GM12891 (cell line): ENCODE measurements at regions not wholly inside any gene's neighbourhood (a gene's known extent, or its start where the extent isn't known, plus 50 kb on each side); places are given as distances from the start of the nearest gene placed in this dataset.

Experiments used
- PAX5 ChIP-seq: IDR thresholded peaks from 2 replicates; pipeline ENCODE4 v1.6.1; 2011; ENCODE audit warnings: low read length, moderate library complexity, mild to moderate bottlenecking; ENCODE audit not compliant: insufficient read depth, severe bottlenecking
- POLR2A ChIP-seq: IDR thresholded peaks from 2 replicates; pipeline ENCODE4 v1.6.1; 2011; ENCODE audit warnings: low read depth, low read length, control low read depth
- POLR2AphosphoS5 ChIP-seq: IDR thresholded peaks from 2 replicates; pipeline ENCODE4 v1.6.1; 2011; ENCODE audit warnings: low read depth, low read length, control low read depth
- POU2F2 ChIP-seq: IDR thresholded peaks from 2 replicates; pipeline ENCODE4 v1.6.1; 2011; ENCODE audit warnings: low read depth, mild to moderate bottlenecking, control low read depth, low read length, moderate library complexity
- SPI1 ChIP-seq: IDR thresholded peaks from 2 replicates; pipeline ENCODE4 v1.6.1; 2011; ENCODE audit warnings: low read depth, low read length, control low read depth
- TAF1 ChIP-seq: IDR thresholded peaks from 2 replicates; pipeline ENCODE4 v1.6.1; 2011; ENCODE audit warnings: low read depth, low read length, control low read depth

GRCh38 chr12:115185506-115185905 lies 501.5 kb upstream of the TBX3 start:
- TF ChIP-seq TAF1, result no peak
- no peak for TF ChIP-seq POLR2AphosphoS5
- no peak for TF ChIP-seq POLR2A
- no peak for TF ChIP-seq SPI1
- no peak for TF ChIP-seq POU2F2
- TF ChIP-seq PAX5, result no peak
